NCI-H1694 treated with DMSO at 0.1 percent for 48 hours (cell line): ENCODE measurements at regions not wholly inside any gene's neighbourhood (a gene's known extent, or its start where the extent isn't known, plus 50 kb on each side); places are given as distances from the start of the nearest gene placed in this dataset.
A peak's percentile ranks its signal among the peaks of the same experiment; 100 is the strongest.

Experiments
- DNase-seq: peaks from one replicate; lab custom pipeline; 2025; lab: John Stamatoyannopoulos, UW

DNA sequence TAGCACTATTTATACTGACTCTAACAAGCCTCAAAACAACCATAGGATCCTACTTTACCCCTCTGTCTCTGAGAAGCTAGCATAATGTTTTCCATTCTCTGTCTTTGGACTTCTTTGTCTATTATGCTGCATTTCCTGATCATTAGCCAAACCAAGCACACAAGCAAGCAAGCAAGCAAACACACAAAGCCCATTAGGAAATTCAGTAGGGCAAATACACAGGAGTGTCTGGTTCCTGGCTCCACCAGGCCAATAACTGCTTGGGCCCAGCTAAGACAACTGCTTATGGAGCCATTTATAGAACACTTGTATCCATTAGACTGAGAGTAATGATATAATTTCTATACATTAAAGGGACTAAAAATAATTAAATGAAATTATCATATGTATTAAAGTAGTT, 952.9 kb upstream of the EPHA7 start:
- DNase-seq = no peak

DNA sequence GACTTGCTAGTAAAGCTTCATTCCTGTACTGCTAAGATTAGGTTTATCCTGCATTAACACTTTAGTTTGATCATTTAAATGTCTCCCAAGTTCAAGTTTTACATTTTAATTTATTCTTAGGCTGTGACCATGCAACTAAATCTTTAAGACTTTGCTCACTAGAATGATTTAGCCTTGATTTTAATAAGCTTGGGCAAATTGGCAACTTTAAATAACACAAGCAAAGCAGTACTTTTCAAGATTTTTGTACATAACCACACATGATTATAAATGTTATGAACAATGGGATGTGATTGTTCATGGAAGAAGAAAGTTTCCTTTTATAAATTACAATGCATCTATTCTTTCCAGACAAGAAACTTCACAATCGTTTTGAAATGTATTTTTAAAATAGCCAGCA, 948.0 kb upstream of the EPHA7 start:
- no peak for DNase-seq

GRCh38 chr6:94362061-94362864, 942.9 kb upstream of the EPHA7 start:
- DNase-seq = no peak

GRCh38 chr6:94361304-94362060, 942.1 kb upstream of the EPHA7 start:
- DNase-seq = no peak

DNA sequence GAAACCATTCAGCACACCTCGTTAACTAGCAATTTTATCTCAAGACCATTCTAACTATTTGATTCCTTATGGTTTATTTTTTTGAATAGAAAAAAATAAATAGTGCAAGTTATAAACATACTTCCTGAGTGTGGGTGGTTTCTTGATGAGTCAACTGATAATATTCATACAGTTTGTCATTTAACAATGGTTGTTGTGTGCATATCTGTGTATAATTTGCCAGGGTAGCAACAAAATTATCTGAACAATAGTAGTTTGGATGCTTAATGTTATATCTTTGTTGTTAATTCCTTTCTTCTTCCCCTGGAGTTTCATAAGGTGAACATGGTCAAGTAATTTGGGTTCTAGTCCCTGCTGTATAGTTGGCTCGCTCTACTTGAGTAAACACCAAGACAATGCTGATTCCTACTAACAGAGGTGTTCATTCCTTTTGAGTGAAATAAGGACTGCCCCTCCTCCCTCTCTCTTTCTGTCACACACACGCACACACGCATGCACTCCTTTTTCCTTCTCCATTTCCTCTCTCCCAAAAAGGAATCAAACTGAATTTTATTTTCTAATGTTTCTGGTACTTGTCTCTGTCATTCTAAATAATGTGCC, 938.1 kb upstream of the EPHA7 start:
- no peak for DNase-seq

GRCh38 chr6:94350833-94351232, 931.5 kb upstream of the EPHA7 start:
- no peak for DNase-seq

- no peak for DNase-seq
Observed at GRCh38 chr6:94349227-94349626, 929.9 kb upstream of the EPHA7 start.

GRCh38 chr6:94344866-94345265, 925.5 kb upstream of the EPHA7 start:
- no peak for DNase-seq

- no peak for DNase-seq
Observed at GRCh38 chr6:94341173-94341572, 921.8 kb upstream of the EPHA7 start.

DNA sequence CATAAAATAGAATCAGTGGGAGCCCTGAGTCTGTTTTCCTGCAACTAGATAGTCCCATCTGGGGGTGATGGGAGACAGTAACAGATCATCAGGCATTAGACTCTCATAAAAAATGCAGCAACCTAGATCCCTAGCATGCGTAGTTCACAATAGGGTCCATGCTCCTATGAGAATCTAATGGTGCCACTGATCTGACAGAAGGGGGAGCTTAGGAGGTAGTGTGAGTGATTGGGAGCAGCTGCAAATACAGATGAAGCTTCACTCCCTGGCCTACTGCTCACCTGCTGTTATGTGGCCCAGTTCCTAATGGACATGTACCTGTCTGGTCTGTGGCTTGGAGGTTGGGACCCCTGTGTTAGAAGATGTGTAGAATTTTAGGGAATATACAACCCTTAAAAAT, 904.5 kb upstream of the EPHA7 start:
- peak; percentile 6 for DNase-seq

DNA sequence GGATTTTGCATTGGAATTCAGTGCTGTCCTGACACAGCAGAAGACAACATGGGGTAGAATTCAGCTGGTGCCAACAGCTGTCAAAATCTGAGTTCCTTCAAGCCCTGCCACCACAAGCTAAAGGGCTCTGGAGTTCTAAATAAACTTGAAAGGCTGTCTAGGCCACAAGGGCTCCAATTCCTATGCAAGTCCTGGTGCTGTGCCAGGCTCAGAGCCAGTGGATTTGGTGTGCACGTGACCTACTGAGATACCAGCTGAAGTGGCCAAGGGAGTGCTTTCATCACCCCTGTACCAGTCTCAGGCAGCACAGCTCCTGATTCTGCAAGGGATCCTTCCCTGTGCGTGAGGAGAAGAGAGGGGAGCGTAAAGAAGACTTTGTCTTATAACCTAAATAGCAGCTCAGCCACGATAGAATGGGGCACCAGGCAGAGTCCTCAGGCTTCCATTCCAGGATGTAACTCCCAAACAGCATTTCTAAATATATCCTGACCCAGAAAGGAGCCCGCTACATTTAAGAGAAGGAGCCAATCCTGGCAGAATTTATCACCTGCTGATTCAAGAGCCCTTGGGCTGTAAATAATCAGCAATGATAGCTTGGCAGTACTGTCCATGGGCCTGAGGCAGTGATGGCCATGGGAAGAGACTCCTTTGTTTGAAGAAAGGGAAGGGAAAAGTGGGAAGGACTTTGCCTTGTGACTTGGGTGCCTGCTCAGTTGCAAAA, 881.2 kb upstream of the EPHA7 start:
- no peak for DNase-seq

DNA sequence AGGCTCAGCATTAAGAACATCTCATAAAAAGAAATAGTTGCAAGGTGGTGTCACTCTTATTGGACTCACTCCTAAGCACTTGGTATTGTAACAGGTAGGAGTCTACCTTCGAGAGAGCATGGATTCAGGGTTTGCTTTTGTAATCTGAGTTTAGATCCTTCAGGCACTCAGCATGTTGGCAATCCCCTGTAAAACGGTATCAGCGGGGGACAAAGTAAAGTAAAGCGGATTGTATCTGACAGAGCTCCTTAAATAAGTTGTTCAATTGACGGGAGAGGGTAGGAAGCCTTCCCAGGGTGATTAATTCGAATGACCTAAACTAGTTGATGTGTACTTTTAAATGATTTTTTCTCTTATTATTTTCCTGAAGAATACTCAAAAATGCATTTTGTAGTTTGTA, 869.8 kb upstream of the EPHA7 start:
- no peak for DNase-seq

DNA sequence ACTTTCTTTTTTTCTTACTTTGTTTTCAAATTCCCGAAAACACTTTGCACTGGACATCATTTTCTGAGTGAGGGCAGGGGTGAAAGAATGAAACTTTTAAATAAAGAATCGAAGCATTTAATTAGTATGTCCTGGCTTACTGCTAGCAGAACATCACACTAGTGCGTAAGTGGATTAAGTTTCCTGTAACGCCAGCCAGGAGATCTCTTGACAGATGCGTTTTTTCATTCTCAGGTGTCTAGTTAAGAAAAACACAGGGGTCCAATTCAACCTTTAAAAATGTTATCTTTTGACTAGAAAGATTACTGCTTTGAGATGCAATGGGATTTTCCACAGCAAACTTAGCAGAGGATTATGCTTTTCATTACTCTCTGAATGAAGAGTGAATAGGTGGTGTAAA, 858.8 kb upstream of the EPHA7 start:
- no peak for DNase-seq

- DNase-seq = no peak
Observed at GRCh38 chr6:94272327-94272726, 853.0 kb upstream of the EPHA7 start.

- DNase-seq = no peak
Observed at GRCh38 chr6:94270091-94270948, 851.0 kb upstream of the EPHA7 start.

DNA sequence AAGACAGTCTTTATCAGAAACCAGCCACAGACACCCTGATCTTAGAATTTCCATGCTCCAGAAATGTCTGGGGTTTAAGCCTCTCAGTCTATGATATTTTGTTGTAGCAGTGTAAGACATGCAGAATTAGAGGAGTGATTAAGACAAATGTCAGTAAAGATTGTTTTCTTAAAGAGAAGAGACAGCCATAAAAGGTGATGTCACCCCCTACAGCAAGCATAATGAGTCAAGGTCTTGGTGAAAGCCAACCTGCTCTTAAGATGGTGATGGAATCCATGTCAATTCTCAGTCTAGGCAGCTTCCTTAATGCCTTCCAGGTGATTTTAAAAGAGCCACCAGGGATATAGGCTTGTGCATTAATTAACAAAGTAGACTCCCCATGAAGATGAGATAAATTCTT, 849.9 kb upstream of the EPHA7 start:
- DNase-seq = no peak

DNA sequence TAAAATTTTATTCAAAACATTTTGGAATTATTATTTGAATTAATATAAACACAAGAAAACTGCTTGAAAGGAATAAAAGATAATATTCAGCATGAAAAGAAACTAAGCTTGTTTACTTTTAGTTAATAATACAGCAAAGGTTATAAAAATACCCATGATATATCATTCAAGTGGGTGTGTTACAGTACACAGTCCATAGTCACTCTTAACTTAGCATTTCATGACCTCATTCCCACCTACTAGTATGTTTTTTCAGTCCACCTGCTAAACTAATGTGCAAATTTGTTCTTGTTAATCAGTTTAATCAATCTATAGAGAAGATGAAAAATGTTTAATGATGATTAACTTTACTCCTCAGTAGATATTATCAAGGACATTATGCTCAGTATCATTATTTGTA, 841.4 kb upstream of the EPHA7 start:
- DNase-seq = no peak

- peak; percentile 23 for DNase-seq
Observed at GRCh38 chr6:94254689-94255088, 835.3 kb upstream of the EPHA7 start.

GRCh38 chr6:94251878-94252277, 832.5 kb upstream of the EPHA7 start:
- no peak for DNase-seq

- no peak for DNase-seq
Observed at GRCh38 chr6:94245395-94245794, 826.0 kb upstream of the EPHA7 start.

GRCh38 chr6:94238868-94239267, 819.5 kb upstream of the EPHA7 start:
- no peak for DNase-seq

DNA sequence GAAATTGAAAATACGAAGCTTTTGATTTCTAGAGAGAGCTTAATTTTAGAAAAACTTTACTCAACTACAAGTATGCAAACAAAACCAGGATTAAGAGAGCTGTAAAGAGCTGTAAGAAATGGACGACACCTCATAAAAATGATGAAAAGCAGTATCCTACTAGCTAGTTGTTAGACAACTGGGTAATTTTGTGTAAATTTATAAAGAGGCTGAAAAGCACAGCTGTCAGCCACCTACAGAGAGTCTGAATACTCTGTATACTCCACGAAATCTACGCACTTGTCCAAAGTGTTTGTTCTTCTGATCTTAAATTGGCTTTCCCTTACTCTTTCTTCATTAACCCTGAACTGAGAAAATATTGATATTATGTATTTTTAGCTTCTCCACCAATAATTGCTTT, 808.4 kb upstream of the EPHA7 start:
- DNase-seq = no peak
